Sigmoid colon (tissue), 6 donors: ENCODE measurements at regions not wholly inside any gene's neighbourhood (a gene's known extent, or its start where the extent isn't known, plus 50 kb on each side); places are given as distances from the start of the nearest gene placed in this dataset.

Experiments used
- DNase-seq: peaks from one replicate; pipeline ENCODE4 v3.0.0-alpha.2; 2019
- H3K27ac ChIP-seq, 4 donors: fragments of 200-600 bp; sonication (generic); one replicate each; pipeline ENCODE4 v1.5.1; 2016 to 2019; ENCODE audit warnings: mild to moderate bottlenecking in 1 of 4
- H3K27me3 ChIP-seq, 3 donors: fragments of 200-600 bp; sonication (generic); one replicate each; pipeline ENCODE4 v1.5.1; 2019; ENCODE audit warnings: mild to moderate bottlenecking in 1 of 3
- H3K36me3 ChIP-seq, 4 donors: fragments of 200-600 bp; sonication (generic); one replicate each; pipeline ENCODE4 v1.5.1; 2016 to 2019
- H3K4me1 ChIP-seq, 4 donors: fragments of 200-600 bp; sonication (generic); one replicate each; pipeline ENCODE4 v1.5.1; 2017 to 2019
- H3K4me3 ChIP-seq, 4 donors: fragments of 200-600 bp; sonication (generic); one replicate each; pipeline ENCODE4 v1.5.1; 2017 to 2019; ENCODE audit warnings: mild to moderate bottlenecking in 2 of 4, moderate library complexity in 1 of 4
- H3K9me3 ChIP-seq, 4 donors: fragments of 200-600 bp in 3 of 4; sonication (generic) in 3 of 4; one replicate each; pipeline versions ENCODE4 v1.5.1 to v1.6.1; 2013 to 2019
- CTCF ChIP-seq, 4 experiments: fragments of 450-650 bp in 3 of 4; fragments of 200-600 bp in 1 of 4; IDR thresholded peaks; one replicate each; pipeline ENCODE4 v1.5.1; 2016 to 2019; ENCODE audit warnings: antibody characterized with exemption in 4 of 4, mild to moderate bottlenecking in 3 of 4, moderate library complexity in 2 of 4
- EP300 ChIP-seq, 4 donors: sonication (generic); formaldehyde crosslinking; IDR thresholded peaks; one replicate each; pipeline ENCODE4 v1.6.1; 2017; ENCODE audit warnings: antibody characterized with exemption in 4 of 4
- POLR2A ChIP-seq, 2 donors: fragments of 450-650 bp; IDR thresholded peaks; one replicate each; pipeline ENCODE4 v1.6.1; 2016; ENCODE audit warnings: antibody characterized with exemption in 2 of 2, mild to moderate bottlenecking in 2 of 2, moderate library complexity in 2 of 2
- POLR2AphosphoS5 ChIP-seq, 4 donors: sonication (generic); formaldehyde crosslinking; IDR thresholded peaks; one replicate each; pipeline ENCODE4 v1.6.1; 2017; ENCODE audit warnings: antibody characterized with exemption in 4 of 4
- WGBS, 2 donors: extraction: QIAGEN DNeasy Blood & Tissue Kit; methylation state at CpG; one replicate each; pipeline ENCODE4 v1.1.7; 2013; 5-methylcytosine and 5-hydroxymethylcytosine counted together
- intact Hi-C: fragments of 100-400 bp; cut with DNase I; formaldehyde crosslinking; loops from one replicate; pipeline ENCODE4 v1.15.1; 2023
- donor health status: healthy with polysubstance abuse.
- donor health status: healthy.

GRCh38 chr7:156230576-156230975, 410.0 kb upstream of the RNF32 start:
- H3K36me3 ChIP-seq: no peaks in the 10 kb centered on the region
- WGBS, 2 donors: 93% methylated on average over 12 of the region's 12 CpGs
- H3K9me3 ChIP-seq: peaks cover 0 to 5% (median under 1%) of the 10 kb centered on the region in 4 donors
- no peak for TF ChIP-seq EP300 (IDR thresholded peaks at IDR 0.05)
- no peak for TF ChIP-seq CTCF (IDR thresholded peaks at IDR 0.05)
- TF ChIP-seq POLR2A (IDR thresholded peaks at IDR 0.05): no peak
- TF ChIP-seq POLR2AphosphoS5 (IDR thresholded peaks at IDR 0.05): no peak
- no peaks in the 10 kb centered on the region for H3K27me3 ChIP-seq
- H3K4me3 ChIP-seq: no peak overlapping the region
- DNase-seq: no peak
- intact Hi-C loops: no loop called here
- H3K4me1 ChIP-seq: no peaks in the 10 kb centered on the region
- H3K27ac ChIP-seq: no peak overlapping the region

- no peak for DNase-seq
- intact Hi-C loops: no loop called here
- Histone ChIP-seq H3K36me3 (no peaks in the 10 kb centered on the region), H3K4me3 (no peak overlapping the region), H3K27me3 (no peaks in the 10 kb centered on the region), H3K9me3 (peaks cover 0 to 5% (median under 1%) of the 10 kb centered on the region in 4 donors), H3K4me1 (no peaks in the 10 kb centered on the region), H3K27ac (no peak overlapping the region)
- TF ChIP-seq POLR2A (IDR thresholded peaks at IDR 0.05) (no peak), CTCF (IDR thresholded peaks at IDR 0.05) (no peak), POLR2AphosphoS5 (IDR thresholded peaks at IDR 0.05) (no peak), EP300 (IDR thresholded peaks at IDR 0.05) (no peak)
- 90 to 93% methylated on average over 1 of the region's 1 CpG for WGBS, 2 donors
Measured at GRCh38 chr7:156224833-156225225, 412.6 kb upstream of the SHH start.

DNA sequence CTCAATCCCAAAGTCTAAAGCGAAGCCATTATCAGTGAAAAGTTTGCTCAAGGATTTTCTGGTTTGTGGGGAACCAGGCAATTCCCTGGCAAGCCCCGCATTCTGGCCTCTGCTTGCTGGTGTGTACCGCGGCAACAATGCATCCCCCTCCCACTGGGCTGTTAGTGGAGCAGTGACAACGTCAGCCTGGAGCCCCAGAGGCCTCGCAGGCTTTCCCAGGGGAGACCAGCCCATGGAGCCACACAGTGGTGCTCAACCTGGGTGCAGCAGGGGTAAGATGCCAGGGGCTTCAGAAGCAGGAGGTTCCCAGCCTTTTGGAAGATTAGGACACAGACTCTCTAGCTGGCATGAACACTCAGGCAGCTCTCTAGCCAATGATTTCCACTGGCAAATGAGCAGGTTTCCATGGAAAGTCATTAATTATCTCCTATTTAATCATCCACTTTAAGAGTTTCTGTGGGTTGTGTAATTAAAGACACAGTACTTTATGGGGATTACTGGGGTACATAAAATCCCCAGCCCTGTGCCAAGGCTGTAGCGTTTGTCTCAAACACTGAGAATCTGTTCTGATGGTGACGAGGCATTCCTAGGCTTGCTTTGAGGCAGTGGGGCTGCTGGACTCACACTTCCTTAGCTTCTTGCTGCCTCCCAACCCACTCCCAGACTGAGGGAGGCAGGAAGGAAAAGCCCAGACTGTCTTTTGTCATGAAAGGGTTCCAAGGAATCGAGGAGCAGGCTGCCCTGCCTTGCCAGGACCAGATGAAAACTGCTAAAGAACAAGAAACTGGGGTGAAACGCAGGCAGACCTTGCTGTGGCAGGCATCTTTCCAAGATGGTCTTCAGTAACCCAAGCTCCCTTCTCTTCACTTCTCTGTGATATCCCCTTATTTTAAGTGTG, 411.9 kb upstream of the SHH start:
- peaks cover 0 to 5% (median under 1%) of the 10 kb centered on the region in 4 donors for H3K9me3 ChIP-seq
- WGBS, 2 donors: 70 to 71% methylated on average over 10 of the region's 10 CpGs
- TF ChIP-seq CTCF (IDR thresholded peaks at IDR 0.05): no peak
- TF ChIP-seq EP300 (IDR thresholded peaks at IDR 0.05): no peak
- no peak for TF ChIP-seq POLR2A (IDR thresholded peaks at IDR 0.05)
- TF ChIP-seq POLR2AphosphoS5 (IDR thresholded peaks at IDR 0.05): no peak
- no peak for DNase-seq
- no peaks in the 10 kb centered on the region for H3K4me1 ChIP-seq
- no peaks in the 10 kb centered on the region for H3K36me3 ChIP-seq
- H3K27me3 ChIP-seq: no peaks in the 10 kb centered on the region
- H3K4me3 ChIP-seq: no peak overlapping the region
- intact Hi-C loops: no loop called here
- H3K27ac ChIP-seq: no peak overlapping the region

GRCh38 chr7:156222611-156223010, 410.3 kb upstream of the SHH start:
- TF ChIP-seq CTCF (IDR thresholded peaks at IDR 0.05) (no peak), POLR2AphosphoS5 (IDR thresholded peaks at IDR 0.05) (no peak), POLR2A (IDR thresholded peaks at IDR 0.05) (no peak)
- intact Hi-C loops: no loop called here
- Histone ChIP-seq H3K27ac (no peak overlapping the region), H3K4me1 (no peaks in the 10 kb centered on the region), H3K4me3 (no peak overlapping the region), H3K36me3 (no peaks in the 10 kb centered on the region), H3K9me3 (no peaks in the 10 kb centered on the region), H3K27me3 (no peaks in the 10 kb centered on the region)
- WGBS, 2 donors: 78 to 86% methylated on average over 7 of the region's 7 CpGs
- DNase-seq: no peak
